Activated naive CD8-positive, alpha-beta T cell treated with anti-CD3 and anti-CD28 coated beads for 36 hours (primary cell): ENCODE measurements at regions not wholly inside any gene's neighbourhood (a gene's known extent, or its start where the extent isn't known, plus 50 kb on each side); places are given as distances from the start of the nearest gene placed in this dataset.
A peak's percentile ranks its signal among the peaks of the same experiment; 100 is the strongest.

ENCODE experiments used
- DNase-seq: peaks from one replicate; pipeline ENCODE4 v3.0.0; 2021
- H3K27ac Mint-ChIP-seq: one replicate; pipeline ENCODE4 v1.8.0; 2022; ENCODE audit warnings: mild to moderate bottlenecking, moderate library complexity, mixed read lengths
- H3K27me3 Mint-ChIP-seq: one replicate; pipeline ENCODE4 v1.8.0; 2022; ENCODE audit warnings: mild to moderate bottlenecking, mixed read lengths
- H3K36me3 Mint-ChIP-seq: one replicate; pipeline ENCODE4 v1.8.0; 2021; ENCODE audit warnings: mild to moderate bottlenecking, mixed read lengths
- H3K4me1 Mint-ChIP-seq: one replicate; pipeline ENCODE4 v1.8.0; 2021; ENCODE audit warnings: mixed read lengths
- H3K4me3 Mint-ChIP-seq: one replicate; pipeline ENCODE4 v1.8.0; 2022; ENCODE audit warnings: mild to moderate bottlenecking, moderate library complexity, mixed read lengths
- H3K9me3 Mint-ChIP-seq: one replicate; pipeline ENCODE4 v1.8.0; 2022; ENCODE audit warnings: mixed read lengths

- Mint-ChIP-seq H3K4me3 (no peak overlapping the region), H3K27me3 (no peaks in the 10 kb centered on the region), H3K4me1 (no peaks in the 10 kb centered on the region), H3K36me3 (no peaks in the 10 kb centered on the region), H3K27ac (no peak overlapping the region), H3K9me3 (no peaks in the 10 kb centered on the region)
- DNase-seq, result no peak
These were observed 114.1 kb downstream of the RFLNA start for GRCh38 chr12:124408822-124409517.

- Mint-ChIP-seq H3K36me3 (no peaks in the 10 kb centered on the region), H3K27ac (no peak overlapping the region), H3K27me3 (no peaks in the 10 kb centered on the region), H3K9me3 (no peaks in the 10 kb centered on the region), H3K4me1 (no peaks in the 10 kb centered on the region), H3K4me3 (no peak overlapping the region)
- no peak for DNase-seq
These were observed 112.2 kb downstream of the RFLNA start for GRCh38 chr12:124407074-124407473.

- no peaks in the 10 kb centered on the region for H3K9me3 Mint-ChIP-seq
- no peak for DNase-seq
- H3K4me1 Mint-ChIP-seq, result no peaks in the 10 kb centered on the region
- H3K27ac Mint-ChIP-seq, result no peak overlapping the region
- no peaks in the 10 kb centered on the region for H3K27me3 Mint-ChIP-seq
- no peak overlapping the region for H3K4me3 Mint-ChIP-seq
- peaks cover 3% of the 10 kb centered on the region for H3K36me3 Mint-ChIP-seq
These were observed 111.2 kb downstream of the RFLNA start for GRCh38 chr12:124406043-124406442.

GRCh38 chr12:124405592-124405991 is 110.7 kb downstream of the RFLNA start:
- no peaks in the 10 kb centered on the region for H3K9me3 Mint-ChIP-seq

GRCh38 chr12:124405151-124405550 is 110.3 kb downstream of the RFLNA start:
- Mint-ChIP-seq H3K27ac (no peak overlapping the region), H3K4me3 (no peak overlapping the region), H3K9me3 (no peaks in the 10 kb centered on the region), H3K27me3 (no peaks in the 10 kb centered on the region), H3K36me3 (peaks cover 4% of the 10 kb centered on the region), H3K4me1 (no peaks in the 10 kb centered on the region)
- no peak for DNase-seq

More at GRCh38 chr12:124405592-124405991, 110.7 kb downstream of the RFLNA start:
- H3K4me3 Mint-ChIP-seq, result no peak overlapping the region
- H3K27ac Mint-ChIP-seq, result no peak overlapping the region
- peaks cover 4% of the 10 kb centered on the region for H3K36me3 Mint-ChIP-seq
- H3K27me3 Mint-ChIP-seq, result no peaks in the 10 kb centered on the region
- H3K4me1 Mint-ChIP-seq, result no peaks in the 10 kb centered on the region
- DNase-seq, result no peak

- Mint-ChIP-seq H3K4me3 (no peak overlapping the region), H3K4me1 (no peaks in the 10 kb centered on the region), H3K36me3 (peaks cover 7% of the 10 kb centered on the region), H3K9me3 (no peaks in the 10 kb centered on the region), H3K27me3 (no peaks in the 10 kb centered on the region), H3K27ac (no peak overlapping the region)
- DNase-seq, result no peak
These were observed 109.4 kb downstream of the RFLNA start for GRCh38 chr12:124404162-124404784.

GRCh38 chr12:124403273-124403672 is 108.4 kb downstream of the RFLNA start:
- no peaks in the 10 kb centered on the region for H3K9me3 Mint-ChIP-seq
- no peak for DNase-seq
- peaks cover 7% of the 10 kb centered on the region for H3K36me3 Mint-ChIP-seq
- no peak overlapping the region for H3K4me3 Mint-ChIP-seq
- no peaks in the 10 kb centered on the region for H3K27me3 Mint-ChIP-seq
- H3K27ac Mint-ChIP-seq, result no peak overlapping the region
- no peaks in the 10 kb centered on the region for H3K4me1 Mint-ChIP-seq

- Mint-ChIP-seq H3K9me3 (no peaks in the 10 kb centered on the region), H3K27me3 (no peaks in the 10 kb centered on the region), H3K36me3 (peaks cover 7% of the 10 kb centered on the region), H3K4me3 (no peak overlapping the region), H3K4me1 (no peaks in the 10 kb centered on the region), H3K27ac (no peak overlapping the region)
- no peak for DNase-seq
These were observed 107.6 kb downstream of the RFLNA start for GRCh38 chr12:124402248-124403066.

GRCh38 chr12:124401704-124402221 is 106.9 kb downstream of the RFLNA start:
- H3K27ac Mint-ChIP-seq, result no peak overlapping the region
- H3K4me1 Mint-ChIP-seq, result no peaks in the 10 kb centered on the region
- no peak for DNase-seq
- H3K9me3 Mint-ChIP-seq, result no peaks in the 10 kb centered on the region
- H3K4me3 Mint-ChIP-seq, result no peak overlapping the region
- H3K36me3 Mint-ChIP-seq, result peaks cover 7% of the 10 kb centered on the region
- H3K27me3 Mint-ChIP-seq, result no peaks in the 10 kb centered on the region

- Mint-ChIP-seq H3K27ac (no peak overlapping the region), H3K4me1 (no peaks in the 10 kb centered on the region), H3K4me3 (no peak overlapping the region), H3K36me3 (peaks cover 7% of the 10 kb centered on the region), H3K9me3 (no peaks in the 10 kb centered on the region), H3K27me3 (no peaks in the 10 kb centered on the region)
- DNase-seq, result no peak
These were observed 105.2 kb downstream of the RFLNA start for GRCh38 chr12:124400124-124400523.

- H3K36me3 Mint-ChIP-seq, result peaks cover 7% of the 10 kb centered on the region
- peak; percentile 17 for DNase-seq
These were observed 104.7 kb downstream of the RFLNA start for GRCh38 chr12:124399622-124400021.

GRCh38 chr12:124398578-124399227 is 103.8 kb downstream of the RFLNA start:
- no peak for DNase-seq
- peaks cover 7% of the 10 kb centered on the region for H3K36me3 Mint-ChIP-seq
- no peaks in the 10 kb centered on the region for H3K9me3 Mint-ChIP-seq
- H3K27me3 Mint-ChIP-seq, result no peaks in the 10 kb centered on the region
- no peak overlapping the region for H3K27ac Mint-ChIP-seq
- no peaks in the 10 kb centered on the region for H3K4me1 Mint-ChIP-seq
- no peak overlapping the region for H3K4me3 Mint-ChIP-seq

More at GRCh38 chr12:124399622-124400021, 104.7 kb downstream of the RFLNA start:
- H3K27me3 Mint-ChIP-seq, result no peaks in the 10 kb centered on the region
- H3K9me3 Mint-ChIP-seq, result no peaks in the 10 kb centered on the region
- H3K27ac Mint-ChIP-seq, result no peak overlapping the region
- H3K4me3 Mint-ChIP-seq, result no peak overlapping the region
- no peaks in the 10 kb centered on the region for H3K4me1 Mint-ChIP-seq

- Mint-ChIP-seq H3K36me3 (peaks cover 7% of the 10 kb centered on the region), H3K4me3 (no peak overlapping the region), H3K9me3 (no peaks in the 10 kb centered on the region), H3K27ac (no peak overlapping the region), H3K27me3 (no peaks in the 10 kb centered on the region), H3K4me1 (peaks cover 4% of the 10 kb centered on the region)
- no peak for DNase-seq
These were observed 103.1 kb downstream of the RFLNA start for GRCh38 chr12:124397807-124398577.

- no peak overlapping the region for H3K4me3 Mint-ChIP-seq
- DNase-seq, result no peak
- H3K36me3 Mint-ChIP-seq, result peaks cover 7% of the 10 kb centered on the region
- no peaks in the 10 kb centered on the region for H3K27me3 Mint-ChIP-seq
- no peaks in the 10 kb centered on the region for H3K9me3 Mint-ChIP-seq
- H3K27ac Mint-ChIP-seq, result no peak overlapping the region
- H3K4me1 Mint-ChIP-seq, result peaks cover 7% of the 10 kb centered on the region
These were observed 102.4 kb downstream of the RFLNA start for GRCh38 chr12:124397399-124397679.
